GM12873 (cell line): ENCODE measurements at regions not wholly inside any gene's neighbourhood (a gene's known extent, or its start where the extent isn't known, plus 50 kb on each side); places are given as distances from the start of the nearest gene placed in this dataset.

ENCODE experiments used
- CTCF ChIP-seq: IDR thresholded peaks from 2 replicates; pipeline ENCODE4 v1.5.1; 2012; ENCODE audit warnings: low read depth, mild to moderate bottlenecking, moderate library complexity, low read length, control low read depth; ENCODE audit not compliant: insufficient read depth; ENCODE audit errors: missing control alignments

GRCh38 chr10:60578217-60578616 lies 188.5 kb upstream of the ANK3 start:
- no peak for TF ChIP-seq CTCF

- no peak for TF ChIP-seq CTCF
These were observed 186.7 kb upstream of the ANK3 start for GRCh38 chr10:60576130-60577069.

GRCh38 chr10:60575105-60575504 lies 185.4 kb upstream of the ANK3 start:
- TF ChIP-seq CTCF: no peak

- no peak for TF ChIP-seq CTCF
These were observed 184.7 kb upstream of the ANK3 start for GRCh38 chr10:60574388-60574787.

GRCh38 chr10:60573336-60573735 lies 183.7 kb upstream of the ANK3 start:
- TF ChIP-seq CTCF: no peak

GRCh38 chr10:60572511-60573194 lies 183.0 kb upstream of the ANK3 start:
- TF ChIP-seq CTCF: no peak

GRCh38 chr10:60570896-60571295 lies 181.2 kb upstream of the ANK3 start:
- no peak for TF ChIP-seq CTCF
